HG02852 (cell line): ENCODE measurements at regions not wholly inside any gene's neighbourhood (a gene's known extent, or its start where the extent isn't known, plus 50 kb on each side); places are given as distances from the start of the nearest gene placed in this dataset.

ENCODE experiments used
- ATAC-seq: cut with Tn5 transposase; IDR thresholded peaks from one replicate; pipeline ENCODE4 v1.9.1; 2021; ENCODE audit warnings: mild to moderate bottlenecking, moderate library complexity; ENCODE audit not compliant: unreplicated experiment

GRCh38 chr11:103622296-103622695, 414.1 kb upstream of the DDI1 start:
- ATAC-seq, result no peak

GRCh38 chr11:103623933-103624332, 412.5 kb upstream of the DDI1 start:
- ATAC-seq, result peak; percentile 50

- ATAC-seq, result no peak
These were observed 411.5 kb upstream of the DDI1 start for GRCh38 chr11:103624708-103625623.

GRCh38 chr11:103625624-103625965, 410.8 kb upstream of the DDI1 start:
- no peak for ATAC-seq

GRCh38 chr11:103628121-103628520, 408.3 kb upstream of the DDI1 start:
- ATAC-seq, result no peak

- no peak for ATAC-seq
These were observed 404.6 kb upstream of the DDI1 start for GRCh38 chr11:103631841-103632240.

GRCh38 chr11:103633068-103633788, 403.2 kb upstream of the DDI1 start:
- ATAC-seq, result no peak

GRCh38 chr11:103633819-103634590, 402.4 kb upstream of the DDI1 start:
- no peak for ATAC-seq

- no peak for ATAC-seq
These were observed 400.2 kb upstream of the DDI1 start for GRCh38 chr11:103636232-103636631.

GRCh38 chr11:103637295-103637694, 399.1 kb upstream of the DDI1 start:
- ATAC-seq, result no peak

- no peak for ATAC-seq
These were observed 398.6 kb upstream of the DDI1 start for GRCh38 chr11:103637831-103638230.

GRCh38 chr11:103644676-103645075, 391.8 kb upstream of the DDI1 start:
- no peak for ATAC-seq

- ATAC-seq, result no peak
These were observed 388.4 kb upstream of the DDI1 start for GRCh38 chr11:103648054-103648453.

GRCh38 chr11:103648670-103649400, 387.6 kb upstream of the DDI1 start:
- peak; percentile 39 for ATAC-seq

- ATAC-seq, result no peak
These were observed 387.0 kb upstream of the DDI1 start for GRCh38 chr11:103649401-103649895.

GRCh38 chr11:103650330-103650729, 386.1 kb upstream of the DDI1 start:
- no peak for ATAC-seq

GRCh38 chr11:103651341-103651998, 385.0 kb upstream of the DDI1 start:
- no peak for ATAC-seq

GRCh38 chr11:103652013-103652412, 384.4 kb upstream of the DDI1 start:
- no peak for ATAC-seq

GRCh38 chr11:103656382-103656781, 380.1 kb upstream of the DDI1 start:
- no peak for ATAC-seq

GRCh38 chr11:103659206-103659618, 377.2 kb upstream of the DDI1 start:
- ATAC-seq, result no peak
